Chondrocyte (in vitro differentiated cells): ENCODE measurements at regions not wholly inside any gene's neighbourhood (a gene's known extent, or its start where the extent isn't known, plus 50 kb on each side); places are given as distances from the start of the nearest gene placed in this dataset.
"Not testable (repeated sequence)": the region's sequence is repeated elsewhere in the genome, so short reads cannot be mapped to it uniquely, and the experiment has no call there.

ENCODE experiments used
- DNase-seq: peaks from one replicate; pipeline ENCODE4 v3.0.0; 2021; ENCODE audit warnings: mixed read lengths, low spot score
- H3K27ac Mint-ChIP-seq: one replicate; pipeline ENCODE4 v1.8.0; 2021; ENCODE audit warnings: mild to moderate bottlenecking, moderate library complexity, mixed read lengths; ENCODE audit not compliant: unreplicated experiment
- H3K27me3 Mint-ChIP-seq: 2 replicates; pipeline ENCODE4 v1.8.0; 2021; ENCODE audit warnings: low read depth, mixed read lengths
- H3K36me3 Mint-ChIP-seq: 2 replicates; pipeline ENCODE4 v1.8.0; 2021; ENCODE audit warnings: low read depth, mixed read lengths
- H3K4me1 Mint-ChIP-seq: 2 replicates; pipeline ENCODE4 v1.8.0; 2021; ENCODE audit warnings: low read depth, mild to moderate bottlenecking, mixed read lengths
- H3K4me3 Mint-ChIP-seq: one replicate; pipeline ENCODE4 v1.8.0; 2021; ENCODE audit warnings: mild to moderate bottlenecking, moderate library complexity, mixed read lengths; ENCODE audit not compliant: unreplicated experiment
- H3K9me3 Mint-ChIP-seq: 2 replicates; pipeline ENCODE4 v1.8.0; 2021; ENCODE audit warnings: low read depth, mixed read lengths
- TF ChIP-seq, protein P1 (sequence below): fragments of 200-600 bp; sonication (generic); IDR thresholded peaks from 2 replicates; pipeline ENCODE4 v1.5.0; 2021; ENCODE audit warnings: antibody characterized with exemption, mild to moderate bottlenecking, moderate library complexity

GRCh38 chr5:2863675-2864433 is 112.4 kb upstream of the IRX2 start:
- DNase-seq, result no peak
- H3K27ac Mint-ChIP-seq, result no peak overlapping the region
- H3K9me3 Mint-ChIP-seq, result peaks cover 7% of the 10 kb centered on the region
- no peaks in the 10 kb centered on the region for H3K27me3 Mint-ChIP-seq
- TF ChIP-seq, protein P1, sequence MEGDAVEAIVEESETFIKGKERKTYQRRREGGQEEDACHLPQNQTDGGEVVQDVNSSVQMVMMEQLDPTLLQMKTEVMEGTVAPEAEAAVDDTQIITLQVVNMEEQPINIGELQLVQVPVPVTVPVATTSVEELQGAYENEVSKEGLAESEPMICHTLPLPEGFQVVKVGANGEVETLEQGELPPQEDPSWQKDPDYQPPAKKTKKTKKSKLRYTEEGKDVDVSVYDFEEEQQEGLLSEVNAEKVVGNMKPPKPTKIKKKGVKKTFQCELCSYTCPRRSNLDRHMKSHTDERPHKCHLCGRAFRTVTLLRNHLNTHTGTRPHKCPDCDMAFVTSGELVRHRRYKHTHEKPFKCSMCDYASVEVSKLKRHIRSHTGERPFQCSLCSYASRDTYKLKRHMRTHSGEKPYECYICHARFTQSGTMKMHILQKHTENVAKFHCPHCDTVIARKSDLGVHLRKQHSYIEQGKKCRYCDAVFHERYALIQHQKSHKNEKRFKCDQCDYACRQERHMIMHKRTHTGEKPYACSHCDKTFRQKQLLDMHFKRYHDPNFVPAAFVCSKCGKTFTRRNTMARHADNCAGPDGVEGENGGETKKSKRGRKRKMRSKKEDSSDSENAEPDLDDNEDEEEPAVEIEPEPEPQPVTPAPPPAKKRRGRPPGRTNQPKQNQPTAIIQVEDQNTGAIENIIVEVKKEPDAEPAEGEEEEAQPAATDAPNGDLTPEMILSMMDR, result no peak
- H3K4me1 Mint-ChIP-seq, result no peaks in the 10 kb centered on the region
- no peaks in the 10 kb centered on the region for H3K36me3 Mint-ChIP-seq
- H3K4me3 Mint-ChIP-seq, result no peak overlapping the region

GRCh38 chr5:2863133-2863532 is 111.7 kb upstream of the IRX2 start:
- H3K36me3 Mint-ChIP-seq, result no peaks in the 10 kb centered on the region
- no peaks in the 10 kb centered on the region for H3K27me3 Mint-ChIP-seq
- no peak overlapping the region for H3K27ac Mint-ChIP-seq
- H3K9me3 Mint-ChIP-seq, result peaks cover 7% of the 10 kb centered on the region
- no peak overlapping the region for H3K4me3 Mint-ChIP-seq
- TF ChIP-seq, protein P1, result no peak
- H3K4me1 Mint-ChIP-seq, result no peaks in the 10 kb centered on the region
- DNase-seq, result no peak

DNA sequence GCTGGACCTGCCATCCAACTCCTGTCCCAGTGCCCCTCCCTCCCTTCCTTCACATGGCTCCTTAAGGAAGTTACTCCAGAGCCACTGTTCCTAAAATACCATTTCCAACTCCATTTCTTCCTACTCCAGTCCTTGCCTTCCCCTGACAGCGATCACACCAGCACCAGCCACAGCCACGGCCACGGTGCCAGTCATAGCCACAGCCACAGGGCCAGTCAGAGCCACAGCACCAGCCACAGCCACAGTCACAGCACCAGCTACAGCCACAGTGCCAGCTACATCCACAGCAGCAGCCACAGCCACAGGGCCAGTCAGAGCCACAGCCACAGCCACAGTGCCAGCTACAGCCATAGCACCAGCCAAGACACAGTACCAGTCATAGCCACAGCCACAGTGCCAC is 110.7 kb upstream of the IRX2 start:
- not testable (repeated sequence) for H3K27ac Mint-ChIP-seq, H3K9me3 Mint-ChIP-seq, H3K27me3 Mint-ChIP-seq, DNase-seq, H3K4me3 Mint-ChIP-seq, H3K4me1 Mint-ChIP-seq, H3K36me3 Mint-ChIP-seq

- Mint-ChIP-seq H3K9me3 (peaks cover 7% of the 10 kb centered on the region), H3K36me3 (no peaks in the 10 kb centered on the region), H3K4me3 (no peak overlapping the region), H3K27ac (no peak overlapping the region), H3K4me1 (no peaks in the 10 kb centered on the region), H3K27me3 (no peaks in the 10 kb centered on the region)
- TF ChIP-seq, protein P1, result no peak
- no peak for DNase-seq
Observed at GRCh38 chr5:2861605-2862004, 110.1 kb upstream of the IRX2 start.

DNA sequence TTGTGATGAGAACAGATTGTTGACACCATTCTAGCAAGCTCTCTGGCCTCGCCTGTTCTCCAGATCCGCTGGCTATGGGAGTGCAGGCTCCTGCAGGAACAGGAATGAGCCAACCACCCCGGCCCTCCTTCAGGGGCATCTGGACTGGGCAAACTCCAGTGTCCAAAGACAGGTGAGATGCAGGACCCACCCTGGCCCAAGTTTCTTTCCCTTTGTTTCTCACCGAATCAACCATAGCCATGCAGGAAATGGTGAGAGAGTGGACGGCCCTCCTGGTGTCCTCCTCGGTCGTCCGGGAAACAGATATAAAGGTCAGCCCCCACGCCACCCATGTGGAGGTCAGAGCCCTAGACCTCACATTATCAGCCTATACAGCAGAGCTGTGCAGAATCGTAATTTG is 108.6 kb upstream of the IRX2 start:
- Mint-ChIP-seq H3K4me1 (no peaks in the 10 kb centered on the region), H3K36me3 (no peaks in the 10 kb centered on the region), H3K9me3 (peaks cover 5% of the 10 kb centered on the region), H3K4me3 (no peak overlapping the region), H3K27me3 (no peaks in the 10 kb centered on the region), H3K27ac (no peak overlapping the region)
- TF ChIP-seq, protein P1, result no peak
- no peak for DNase-seq

DNA sequence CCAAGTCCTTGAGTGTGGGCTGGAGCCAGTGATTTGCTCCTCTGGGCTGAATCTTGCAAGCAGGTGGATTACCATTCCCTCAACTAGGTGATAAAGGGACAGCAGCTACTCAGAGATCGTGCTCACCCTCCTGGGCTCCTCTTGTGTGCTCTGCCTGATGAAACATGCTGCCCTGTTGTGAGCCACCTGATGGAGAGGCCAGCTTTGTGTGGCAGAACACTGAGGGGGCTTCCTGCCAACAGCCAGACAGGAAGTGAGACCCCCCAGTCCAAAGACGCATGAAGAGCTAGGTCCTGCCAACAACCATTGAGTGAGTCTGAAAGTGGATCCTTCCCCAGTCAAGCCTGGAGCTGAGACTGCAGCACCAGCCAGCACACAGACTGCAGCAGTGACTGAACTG is 106.4 kb upstream of the IRX2 start:
- no peak overlapping the region for H3K27ac Mint-ChIP-seq
- H3K9me3 Mint-ChIP-seq, result peaks cover 3% of the 10 kb centered on the region
- TF ChIP-seq, protein P1, result no peak
- no peak for DNase-seq
- no peaks in the 10 kb centered on the region for H3K4me1 Mint-ChIP-seq
- H3K4me3 Mint-ChIP-seq, result no peak overlapping the region
- no peaks in the 10 kb centered on the region for H3K36me3 Mint-ChIP-seq
- no peaks in the 10 kb centered on the region for H3K27me3 Mint-ChIP-seq
